HS-5 (cell line): ENCODE measurements at regions not wholly inside any gene's neighbourhood (a gene's known extent, or its start where the extent isn't known, plus 50 kb on each side); places are given as distances from the start of the nearest gene placed in this dataset.

Experiments used
- DNase-seq: peaks from one replicate; pipeline ENCODE4 v3.0.0-alpha.2; 2012; ENCODE audit warnings: low read depth

- DNase-seq, result no peak
Measured at GRCh38 chr13:34553376-34553775, 388.7 kb upstream of the NBEA start.

GRCh38 chr13:34555988-34556387, 386.1 kb upstream of the NBEA start:
- DNase-seq, result no peak

GRCh38 chr13:34561033-34561432, 381.0 kb upstream of the NBEA start:
- no peak for DNase-seq

GRCh38 chr13:34567597-34567996, 374.5 kb upstream of the NBEA start:
- DNase-seq, result no peak

GRCh38 chr13:34570698-34571353, 371.2 kb upstream of the NBEA start:
- DNase-seq, result no peak

- no peak for DNase-seq
Measured at GRCh38 chr13:34571716-34572115, 370.4 kb upstream of the NBEA start.

GRCh38 chr13:34577051-34577450, 365.0 kb upstream of the NBEA start:
- DNase-seq, result peak; percentile 13

GRCh38 chr13:34578471-34578870, 363.6 kb upstream of the NBEA start:
- no peak for DNase-seq

- DNase-seq, result no peak
Measured at GRCh38 chr13:34578917-34579316, 363.2 kb upstream of the NBEA start.

- no peak for DNase-seq
Measured at GRCh38 chr13:34583181-34583580, 358.9 kb upstream of the NBEA start.

GRCh38 chr13:34587576-34587975, 354.5 kb upstream of the NBEA start:
- no peak for DNase-seq

GRCh38 chr13:34588362-34588761, 353.7 kb upstream of the NBEA start:
- no peak for DNase-seq

- no peak for DNase-seq
Measured at GRCh38 chr13:34589581-34589980, 352.5 kb upstream of the NBEA start.

- no peak for DNase-seq
Measured at GRCh38 chr13:34591129-34591528, 350.9 kb upstream of the NBEA start.

GRCh38 chr13:34591900-34592529, 350.1 kb upstream of the NBEA start:
- DNase-seq, result no peak

GRCh38 chr13:34593658-34594057, 348.4 kb upstream of the NBEA start:
- DNase-seq, result no peak

GRCh38 chr13:34594507-34594906, 347.6 kb upstream of the NBEA start:
- no peak for DNase-seq

- DNase-seq, result no peak
Measured at GRCh38 chr13:34608331-34608730, 333.7 kb upstream of the NBEA start.

GRCh38 chr13:34611671-34612070, 330.4 kb upstream of the NBEA start:
- DNase-seq, result no peak

GRCh38 chr13:34617473-34618083, 324.5 kb upstream of the NBEA start:
- DNase-seq, result no peak

GRCh38 chr13:34618654-34619053, 323.4 kb upstream of the NBEA start:
- DNase-seq, result no peak

- DNase-seq, result no peak
Measured at GRCh38 chr13:34619326-34619725, 322.7 kb upstream of the NBEA start.

- DNase-seq, result no peak
Measured at GRCh38 chr13:34620074-34620850, 321.8 kb upstream of the NBEA start.
